ENCODE measurements at regions not wholly inside any gene's neighbourhood (a gene's known extent, or its start where the extent isn't known, plus 50 kb on each side); places are given as distances from the start of the nearest gene placed in this dataset.

GRCh38 chr11:27194976-27195375, 154.4 kb downstream of the BBOX1 start:
- H3K27ac ChIP-seq (ENCODE audit: insufficient read depth, low read length) = no peak overlapping the region
- H2AFZ ChIP-seq (replicated peaks; ENCODE audit: low read length, poor library complexity) = no peak overlapping the region
- H2BK15ac ChIP-seq (ENCODE audit: low read depth, low read length) = no peak overlapping the region
- WGBS, 2 experiments (ENCODE audit: extremely low coverage in 2 of 2, insufficient read length in 1 of 2) = no CpG with 5 or more reads among the region's 1 CpG
- H3K9me3 ChIP-seq (ENCODE audit: control insufficient read depth, insufficient read depth, low read length) = no peaks in the 10 kb centered on the region
- no peak overlapping the region for H2AK5ac ChIP-seq (ENCODE audit: low read depth, low read length)
- no peak overlapping the region for H3K4ac ChIP-seq (ENCODE audit: low read depth, low read length)
- H2AK9ac ChIP-seq (replicated peaks; ENCODE audit: low read depth, low read length, poor library complexity) = no peak overlapping the region
- H3K27me3 ChIP-seq (ENCODE audit: control insufficient read depth, insufficient read depth, low read length) = peaks cover 5% of the 10 kb centered on the region; the same call in 1 of the 2 replicates
- no peak overlapping the region for H3K4me2 ChIP-seq (ENCODE audit: low read depth, low read length)
- ChIA-PET CTCF (interaction anchor here (2.0 kb wide), 1 partner anchor 291 kb away, joined by 7 read pairs; no protein-coding TSS in a partner anchor), POLR2A (ENCODE audit: unreplicated experiment) (no interaction called here)
- TF ChIP-seq MAFK (IDR thresholded peaks at IDR 0.05; ENCODE audit: low read depth, low read length) = no peak
- TF ChIP-seq RAD21 (IDR thresholded peaks at IDR 0.05; ENCODE audit: low read length) = no peak
- no peak for TF ChIP-seq CHD1 (IDR thresholded peaks at IDR 0.05; ENCODE audit: low read depth, low read length)
- H3K23ac ChIP-seq (ENCODE audit: low read depth, low read length) = no peak overlapping the region
- no peak overlapping the region for H3K4me3 ChIP-seq (ENCODE audit: insufficient read depth, low read depth, low read length)
- no TSS peak for BruUV-seq (replicated peaks)
- no peak overlapping the region for H4K91ac ChIP-seq (ENCODE audit: insufficient read depth, low read depth, low read length)
- no peak overlapping the region for H2BK5ac ChIP-seq (ENCODE audit: low read depth, low read length, poor library complexity, severe bottlenecking)
- intact Hi-C loops (cut with micrococcal nuclease) (no loop called here), in situ Hi-C loops (cut with MboI; ENCODE audit: low sequenced_read_pairs) (no loop called here), dilution Hi-C loops (cut with HindIII; ENCODE audit: low sequenced_read_pairs, unreplicated experiment) (loop anchor here (25.0 kb wide), 1 partner anchor 292 kb away; no protein-coding TSS in a partner anchor)
- H3K9me1 ChIP-seq (ENCODE audit: insufficient read depth, low read length) = no peaks in the 10 kb centered on the region
- no peaks in the 10 kb centered on the region for H4K20me1 ChIP-seq (ENCODE audit: insufficient read depth, low read length)
- no peaks in the 10 kb centered on the region for H3K36me3 ChIP-seq (ENCODE audit: control insufficient read depth, insufficient read depth, low read length)
- 0 out of 2 replicates have a peak overlapping the region, but pooled peaks have one; percentile 10 for H2BK20ac ChIP-seq (ENCODE audit: low read depth, low read length)
- H4K5ac ChIP-seq (ENCODE audit: low read depth, low read length) = no peak overlapping the region
- H3K9ac ChIP-seq (ENCODE audit: low read depth, low read length) = no peak overlapping the region
- no peak overlapping the region for H4K8ac ChIP-seq (ENCODE audit: low read depth in 2 of 2, low read length in 2 of 2)
- no peak overlapping the region for H3K18ac ChIP-seq (ENCODE audit: low read depth, low read length)
- ATAC-seq (ENCODE audit: low read depth) = peak; percentile 48; the same call in 1 of the 2 replicates
- peaks cover 2% of the 10 kb centered on the region; the same call in 1 of the 2 replicates for H3K4me1 ChIP-seq (ENCODE audit: control insufficient read depth, insufficient read depth, low read length)
- no peak overlapping the region for H3K56ac ChIP-seq (ENCODE audit: extremely low read depth, insufficient read depth, low read length)
- no peak for DNase-seq
- no peaks in the 10 kb centered on the region for H3K79me1 ChIP-seq (ENCODE audit: low read depth in 1 of 2, low read length in 2 of 2)
- no peak overlapping the region for H2BK120ac ChIP-seq (ENCODE audit: low read depth, low read length)
- 0 out of 2 replicates have a peak overlapping the region, but pooled peaks have one; percentile 21 for H3K14ac ChIP-seq (replicated peaks; ENCODE audit: low read depth, low read length)
